Upper lobe of left lung (tissue), 6 donors: ENCODE measurements at regions not wholly inside any gene's neighbourhood (a gene's known extent, or its start where the extent isn't known, plus 50 kb on each side); places are given as distances from the start of the nearest gene placed in this dataset.

ENCODE experiments used
- ATAC-seq, 2 donors: fragments of 200-7000 bp; cut with Tn5 transposase; one replicate each; pipeline ENCODE4 v1.9.1; 2022; ENCODE audit warnings: mild to moderate bottlenecking in 2 of 2, moderate library complexity in 2 of 2; ENCODE audit not compliant: low FRiP score in 2 of 2
- DNase-seq, 2 donors: peaks; one replicate each; pipeline ENCODE4 v3.0.0-alpha.2; 2019 to 2020
- H3K27ac ChIP-seq, 4 donors: fragments of 200-600 bp; sonication (generic); one replicate each; pipeline ENCODE4 v1.5.1; 2016 to 2019
- H3K27me3 ChIP-seq, 4 donors: fragments of 200-600 bp; sonication (generic); one replicate each; pipeline ENCODE4 v1.5.1; 2017 to 2019
- H3K36me3 ChIP-seq, 4 donors: fragments of 200-600 bp; sonication (generic); one replicate each; pipeline ENCODE4 v1.5.1; 2016 to 2019
- H3K4me1 ChIP-seq, 4 donors: fragments of 200-600 bp; sonication (generic); one replicate each; pipeline ENCODE4 v1.5.1; 2018 to 2019
- H3K4me3 ChIP-seq, 4 donors: fragments of 200-600 bp; sonication (generic); one replicate each; pipeline ENCODE4 v1.5.1; 2017 to 2019; ENCODE audit warnings: mild to moderate bottlenecking in 2 of 4, moderate library complexity in 1 of 4
- H3K9me3 ChIP-seq, 4 donors: fragments of 200-600 bp; sonication (generic); one replicate each; pipeline ENCODE4 v1.5.1; 2018 to 2019
- EP300 ChIP-seq, 4 donors: sonication (generic); formaldehyde crosslinking; IDR thresholded peaks; one replicate each; pipeline ENCODE4 v1.5.1; 2017; ENCODE audit warnings: antibody characterized with exemption in 4 of 4, control low read depth in 2 of 4
- POLR2A ChIP-seq, 4 donors: fragments of 450-650 bp; IDR thresholded peaks; one replicate each; pipeline ENCODE4 v1.5.1; 2016 to 2017; ENCODE audit warnings: antibody characterized with exemption in 4 of 4, mild to moderate bottlenecking in 2 of 4
- POLR2AphosphoS5 ChIP-seq, 2 donors: sonication (generic); formaldehyde crosslinking; IDR thresholded peaks; one replicate each; pipeline ENCODE4 v1.5.1; 2017; ENCODE audit warnings: antibody characterized with exemption in 2 of 2
- WGBS, 2 donors: methylation state at CpG; one replicate each; pipeline ENCODE4 v1.1.5; 2017 to 2018; 5-methylcytosine and 5-hydroxymethylcytosine counted together
- TF ChIP-seq, protein P1 (sequence below), 6 experiments: fragments of 450-650 bp in 4 of 6; fragments of 200-600 bp in 2 of 6; sonication (generic) in 2 of 6; IDR thresholded peaks; one replicate each; pipeline ENCODE4 v1.5.1; 2016 to 2019; ENCODE audit warnings: antibody characterized with exemption in 6 of 6
- donor health status: DM: no; HTN: no; CAD: no; lungs with moderate emphysema.
- donor health status: DM: no; HTN: yes; CAD: no; lungs with severe emphysema.

DNA sequence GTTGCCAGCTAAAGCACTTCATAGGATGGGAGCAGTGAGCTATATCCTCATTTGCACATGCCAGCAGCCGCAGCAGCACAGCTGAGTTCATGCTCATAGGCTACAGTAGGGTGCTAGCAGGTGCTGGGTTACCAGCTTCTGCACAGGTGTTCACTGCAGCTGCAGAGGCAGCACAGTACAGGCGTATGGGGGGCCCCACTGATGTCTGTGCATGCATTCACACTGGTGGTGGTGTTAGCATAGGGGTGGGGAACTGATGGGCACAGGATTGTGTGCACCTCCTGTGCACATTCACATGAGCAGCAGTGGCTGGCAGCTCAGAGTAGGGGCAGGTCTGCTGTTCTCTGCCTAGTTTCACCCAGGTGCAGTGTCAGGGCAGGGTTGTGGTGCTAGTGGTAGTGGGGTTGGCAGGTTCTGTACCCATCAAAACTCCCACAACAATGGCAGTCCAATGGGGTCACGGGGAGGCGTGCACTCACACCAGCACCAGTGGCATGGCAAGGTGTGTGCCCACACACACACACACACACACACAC, 58.9 kb upstream of the IRAK1BP1 start:
- ATAC-seq (peak in 1 of 2 donors; percentile 22), DNase-seq (peak in 1 of 2 donors; percentile 1)
- 70% methylated on average over 4 of the region's 4 CpGs; no CpG with 5 or more reads in 1 of the 2 donors for WGBS, 2 donors
- TF ChIP-seq POLR2A (IDR thresholded peaks at IDR 0.05), result no peak
- TF ChIP-seq EP300 (IDR thresholded peaks at IDR 0.05), result no peak
- TF ChIP-seq POLR2AphosphoS5 (IDR thresholded peaks at IDR 0.05), result no peak
- TF ChIP-seq, protein P1, sequence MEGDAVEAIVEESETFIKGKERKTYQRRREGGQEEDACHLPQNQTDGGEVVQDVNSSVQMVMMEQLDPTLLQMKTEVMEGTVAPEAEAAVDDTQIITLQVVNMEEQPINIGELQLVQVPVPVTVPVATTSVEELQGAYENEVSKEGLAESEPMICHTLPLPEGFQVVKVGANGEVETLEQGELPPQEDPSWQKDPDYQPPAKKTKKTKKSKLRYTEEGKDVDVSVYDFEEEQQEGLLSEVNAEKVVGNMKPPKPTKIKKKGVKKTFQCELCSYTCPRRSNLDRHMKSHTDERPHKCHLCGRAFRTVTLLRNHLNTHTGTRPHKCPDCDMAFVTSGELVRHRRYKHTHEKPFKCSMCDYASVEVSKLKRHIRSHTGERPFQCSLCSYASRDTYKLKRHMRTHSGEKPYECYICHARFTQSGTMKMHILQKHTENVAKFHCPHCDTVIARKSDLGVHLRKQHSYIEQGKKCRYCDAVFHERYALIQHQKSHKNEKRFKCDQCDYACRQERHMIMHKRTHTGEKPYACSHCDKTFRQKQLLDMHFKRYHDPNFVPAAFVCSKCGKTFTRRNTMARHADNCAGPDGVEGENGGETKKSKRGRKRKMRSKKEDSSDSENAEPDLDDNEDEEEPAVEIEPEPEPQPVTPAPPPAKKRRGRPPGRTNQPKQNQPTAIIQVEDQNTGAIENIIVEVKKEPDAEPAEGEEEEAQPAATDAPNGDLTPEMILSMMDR (IDR thresholded peaks at IDR 0.05), result no peak
- H3K4me1 ChIP-seq, result no peaks in the 10 kb centered on the region
- no peak overlapping the region for H3K27ac ChIP-seq
- H3K27me3 ChIP-seq, result no peaks in the 10 kb centered on the region
- no peak overlapping the region for H3K4me3 ChIP-seq
- H3K9me3 ChIP-seq, result no peaks in the 10 kb centered on the region
- no peaks in the 10 kb centered on the region for H3K36me3 ChIP-seq

DNA sequence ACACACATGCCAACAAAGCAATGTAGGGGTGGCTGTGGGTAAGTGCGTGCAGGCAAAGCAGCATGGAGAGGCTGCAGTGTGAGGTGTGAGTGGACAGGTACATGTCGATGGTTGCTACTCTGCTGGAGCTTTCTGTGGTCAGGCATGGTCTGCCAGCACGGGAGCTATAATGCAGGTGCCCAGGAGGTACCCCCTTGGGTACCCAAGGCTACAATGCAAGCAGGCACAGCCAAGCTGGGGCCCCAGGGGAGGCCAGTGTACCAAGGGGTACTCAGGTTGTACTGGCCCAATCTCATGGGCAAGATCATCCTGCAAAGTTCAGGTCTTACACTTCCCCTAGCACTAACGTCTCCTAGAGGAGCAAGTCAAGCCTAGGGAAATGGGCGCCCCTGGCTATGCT, 58.4 kb upstream of the IRAK1BP1 start:
- ATAC-seq (peak in 1 of 2 donors; percentile 37), DNase-seq (peak in 1 of 2 donors; percentile 0)
- Histone ChIP-seq H3K4me3 (no peak overlapping the region), H3K9me3 (no peaks in the 10 kb centered on the region), H3K36me3 (no peaks in the 10 kb centered on the region), H3K27me3 (no peaks in the 10 kb centered on the region), H3K27ac (no peak overlapping the region), H3K4me1 (no peaks in the 10 kb centered on the region)
- WGBS, 2 donors, result 82 to 90% methylated on average over 3 to 5 of the region's 5 CpGs
- TF ChIP-seq POLR2AphosphoS5 (IDR thresholded peaks at IDR 0.05), result no peak
- TF ChIP-seq POLR2A (IDR thresholded peaks at IDR 0.05), result no peak
- TF ChIP-seq, protein P1 (IDR thresholded peaks at IDR 0.05), result no peak
- no peak for TF ChIP-seq EP300 (IDR thresholded peaks at IDR 0.05)

DNA sequence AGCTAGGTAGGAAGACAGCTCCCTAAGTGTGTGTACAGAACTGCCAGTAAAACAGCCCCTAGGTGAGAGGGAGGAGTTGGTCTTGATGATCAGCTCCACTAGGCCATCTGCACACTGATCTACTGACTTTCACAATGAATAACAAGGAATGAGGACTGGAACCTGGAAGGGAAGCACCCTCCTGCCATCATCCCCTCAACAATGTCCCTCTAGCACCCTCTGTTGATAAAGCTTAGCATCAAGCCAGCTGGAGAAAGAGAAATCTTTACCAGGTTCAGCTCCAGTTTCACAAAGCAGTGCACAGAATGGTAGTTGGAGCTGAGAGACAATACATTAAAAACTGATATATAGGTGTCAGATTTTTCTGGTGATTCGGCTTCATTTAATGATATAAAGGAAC, 57.2 kb upstream of the IRAK1BP1 start:
- no peak overlapping the region for H3K27ac ChIP-seq
- ATAC-seq (no peak), DNase-seq (no peak)

DNA sequence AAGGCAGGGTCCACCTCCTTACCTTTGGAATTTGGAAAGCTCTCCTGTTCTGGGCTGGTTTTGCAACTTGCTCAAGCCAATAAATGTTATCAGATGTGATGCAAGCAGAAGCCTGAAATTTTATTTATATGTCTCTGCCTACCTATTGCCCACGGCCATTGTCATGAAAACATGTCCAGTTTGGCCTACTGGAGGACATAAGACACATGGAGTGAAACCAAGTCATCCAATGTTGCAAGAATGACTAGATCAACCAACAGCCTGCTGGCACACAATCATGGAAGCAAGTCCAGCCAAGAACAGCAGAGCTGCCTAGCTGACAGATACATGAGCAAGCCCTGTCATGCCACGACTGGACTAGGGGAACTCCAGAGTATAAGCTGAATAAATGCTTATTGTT, 56.7 kb upstream of the IRAK1BP1 start:
- WGBS, 2 donors, result 18 to 30% methylated on average over 2 of the region's 2 CpGs
- Histone ChIP-seq H3K27me3 (no peaks in the 10 kb centered on the region), H3K36me3 (no peaks in the 10 kb centered on the region), H3K4me3 (no peak overlapping the region), H3K4me1 (no peaks in the 10 kb centered on the region), H3K9me3 (peaks cover 0 to 3% (median 0%) of the 10 kb centered on the region in 4 donors), H3K27ac (no peak overlapping the region)
- DNase-seq (no peak), ATAC-seq (no peak)
- TF ChIP-seq POLR2AphosphoS5 (IDR thresholded peaks at IDR 0.05), result no peak
- TF ChIP-seq POLR2A (IDR thresholded peaks at IDR 0.05), result no peak
- TF ChIP-seq EP300 (IDR thresholded peaks at IDR 0.05), result no peak
- TF ChIP-seq, protein P1 (IDR thresholded peaks at IDR 0.05), result no peak

More for the DNA sequence above, 57.2 kb upstream of the IRAK1BP1 start:
- H3K9me3 ChIP-seq, result no peaks in the 10 kb centered on the region
- WGBS, 2 donors, result 17 to 21% methylated on average over 1 of the region's 1 CpG
- H3K27me3 ChIP-seq, result no peaks in the 10 kb centered on the region
- H3K36me3 ChIP-seq, result no peaks in the 10 kb centered on the region
- no peaks in the 10 kb centered on the region for H3K4me1 ChIP-seq
- no peak for TF ChIP-seq POLR2A (IDR thresholded peaks at IDR 0.05)
- no peak for TF ChIP-seq EP300 (IDR thresholded peaks at IDR 0.05)
- TF ChIP-seq, protein P1 (IDR thresholded peaks at IDR 0.05), result no peak
- no peak for TF ChIP-seq POLR2AphosphoS5 (IDR thresholded peaks at IDR 0.05)
- no peak overlapping the region for H3K4me3 ChIP-seq
